ENCODE measurements at regions not wholly inside any gene's neighbourhood (a gene's known extent, or its start where the extent isn't known, plus 50 kb on each side); places are given as distances from the start of the nearest gene placed in this dataset.

- no peak for DNase-seq (ENCODE audit: low read depth)
Observed at GRCh38 chr6:27052731-27053082, 194.8 kb upstream of the PRSS16 start.

DNA sequence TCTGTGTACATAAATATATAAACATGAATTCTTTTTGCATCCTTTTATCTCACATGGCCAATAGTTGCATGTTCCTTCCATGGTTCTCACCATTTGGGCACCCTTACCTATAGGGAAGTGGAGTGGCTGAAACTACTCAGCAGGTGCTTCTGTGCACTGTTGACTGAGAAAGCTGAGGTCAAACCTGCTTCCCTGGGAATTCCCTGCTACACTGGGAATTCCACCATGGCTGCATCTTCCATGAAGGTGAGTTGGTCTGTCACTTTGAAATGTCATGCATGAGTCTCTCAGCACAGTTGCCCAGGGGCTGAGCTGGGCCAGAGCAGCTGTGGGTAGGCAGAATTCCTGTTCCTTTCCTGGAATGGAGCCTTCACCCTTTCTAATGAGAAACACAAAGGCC lies 193.8 kb upstream of the PRSS16 start:
- DNase-seq (ENCODE audit: low read depth), result no peak

DNA sequence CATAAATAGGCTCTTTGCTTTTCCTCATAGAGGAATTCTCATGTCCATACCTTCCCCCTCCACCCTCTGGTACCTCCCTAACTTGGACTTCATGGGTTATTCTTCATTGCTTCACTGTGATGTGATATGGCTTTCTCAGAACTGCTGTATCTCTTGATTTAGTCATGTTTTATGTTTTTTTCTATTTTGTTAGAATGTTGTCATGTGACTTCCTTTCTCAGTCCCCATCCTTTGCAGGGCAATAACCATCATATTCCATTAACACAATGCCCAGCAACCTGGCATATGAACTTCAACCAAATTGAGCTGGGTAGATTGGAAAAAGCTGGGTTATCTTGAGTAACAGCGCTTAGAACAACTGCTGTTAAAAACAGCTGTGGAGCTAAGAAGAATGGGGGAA lies 190.9 kb upstream of the PRSS16 start:
- DNase-seq (ENCODE audit: low read depth), result no peak

- no peak for DNase-seq (ENCODE audit: low read depth)
Observed at GRCh38 chr6:27059621-27060425, 187.7 kb upstream of the PRSS16 start.

GRCh38 chr6:27061235-27061993 lies 186.1 kb upstream of the PRSS16 start:
- no peak for DNase-seq (ENCODE audit: low read depth)

GRCh38 chr6:27062755-27063154 lies 184.7 kb upstream of the PRSS16 start:
- DNase-seq (ENCODE audit: low read depth), result no peak

- no peak for DNase-seq (ENCODE audit: low read depth)
Observed at GRCh38 chr6:27065183-27065582, 182.3 kb upstream of the PRSS16 start.

GRCh38 chr6:27066381-27066780 lies 181.1 kb upstream of the PRSS16 start:
- DNase-seq (ENCODE audit: low read depth), result no peak

- DNase-seq (ENCODE audit: low read depth), result no peak
Observed at GRCh38 chr6:27066802-27067201, 180.7 kb upstream of the PRSS16 start.

GRCh38 chr6:27073441-27073840 lies 174.1 kb upstream of the PRSS16 start:
- no peak for DNase-seq (ENCODE audit: low read depth)

DNA sequence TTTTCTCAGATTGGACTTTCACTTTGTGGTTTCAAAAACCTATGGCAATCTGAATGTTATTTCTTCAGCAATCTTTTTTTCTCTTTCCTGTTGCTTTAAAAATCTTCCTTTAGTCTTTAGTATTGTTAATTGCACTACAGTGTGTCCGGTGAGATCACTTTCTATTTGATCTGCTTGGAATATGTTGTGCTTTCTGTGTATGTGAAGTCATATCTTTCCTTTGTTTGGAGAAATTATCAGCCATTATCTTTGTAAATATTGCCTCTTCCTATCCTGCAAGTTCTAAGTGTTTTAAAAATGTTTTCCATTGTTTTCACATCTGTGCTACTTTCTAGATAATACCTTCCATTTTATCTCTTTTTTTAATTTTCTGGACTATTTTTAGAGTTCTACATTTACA lies 171.4 kb upstream of the PRSS16 start:
- DNase-seq (ENCODE audit: low read depth), result no peak

DNA sequence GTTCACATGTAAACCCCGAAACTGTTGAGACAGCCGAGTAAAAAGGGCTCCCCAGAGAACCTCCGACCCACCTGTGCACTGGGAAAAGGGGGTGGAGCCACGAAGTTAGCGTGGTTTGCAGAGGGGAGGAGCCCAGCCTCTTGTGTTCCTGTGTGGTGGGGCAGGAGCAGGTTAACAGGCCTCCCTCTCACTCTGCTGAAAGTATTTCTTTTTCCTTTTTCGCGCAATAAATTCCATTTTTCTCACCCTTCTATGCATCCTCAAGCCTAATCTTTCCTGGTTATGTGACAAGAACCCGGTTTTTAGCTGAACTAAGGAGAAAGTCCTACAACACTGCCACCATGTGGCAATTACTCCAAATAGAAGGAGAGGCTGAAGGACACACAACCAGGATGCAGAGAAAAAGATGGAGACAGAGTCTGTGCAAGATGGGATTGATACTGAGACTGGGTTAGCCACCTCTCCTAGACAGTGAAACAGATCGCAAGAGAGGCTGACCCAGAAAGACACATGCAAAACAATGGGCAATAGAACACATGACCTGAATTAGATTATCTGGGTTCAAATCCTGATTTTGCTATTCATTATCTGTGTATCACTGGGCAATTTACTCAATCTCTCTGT lies 168.7 kb upstream of the PRSS16 start:
- DNase-seq (ENCODE audit: low read depth), result peak; percentile 57

DNA sequence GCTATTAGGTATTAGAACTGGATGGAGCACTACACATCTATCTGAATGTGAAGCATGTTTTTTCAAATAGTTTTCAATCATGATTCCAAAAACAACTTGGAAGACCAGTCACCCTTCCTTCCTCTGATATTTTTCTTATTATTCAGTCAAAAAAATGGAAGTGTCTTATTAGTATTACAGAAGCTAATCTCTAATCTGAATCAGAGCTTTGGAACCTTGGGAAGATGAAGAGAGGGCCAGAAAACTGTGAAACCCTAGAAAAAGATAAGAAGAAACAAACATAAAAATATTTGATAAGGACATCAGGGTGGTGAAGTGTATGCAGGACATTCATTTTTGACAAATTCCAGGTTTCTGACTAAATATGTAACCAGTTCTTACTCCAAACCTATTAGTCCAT lies 166.3 kb upstream of the PRSS16 start:
- no peak for DNase-seq (ENCODE audit: low read depth)

DNA sequence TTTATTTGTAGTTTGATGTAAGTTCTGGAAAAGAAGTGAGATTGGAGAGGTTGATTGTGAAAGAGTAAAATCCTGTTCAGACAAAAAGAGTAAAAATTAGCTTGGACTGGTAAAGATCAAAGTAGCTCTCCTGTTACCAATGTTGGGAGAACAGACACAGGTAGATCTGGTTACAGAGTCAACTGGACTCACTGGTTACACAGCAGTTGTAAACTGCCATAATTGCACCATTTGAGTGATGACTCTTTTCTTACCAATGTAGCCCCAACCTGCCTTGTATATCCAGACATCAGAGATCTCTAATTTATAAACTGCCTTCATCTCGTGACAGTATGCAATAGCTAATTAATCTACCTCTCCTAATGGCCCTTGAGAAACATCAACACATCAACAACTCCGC lies 165.6 kb upstream of the PRSS16 start:
- DNase-seq (ENCODE audit: low read depth), result no peak

DNA sequence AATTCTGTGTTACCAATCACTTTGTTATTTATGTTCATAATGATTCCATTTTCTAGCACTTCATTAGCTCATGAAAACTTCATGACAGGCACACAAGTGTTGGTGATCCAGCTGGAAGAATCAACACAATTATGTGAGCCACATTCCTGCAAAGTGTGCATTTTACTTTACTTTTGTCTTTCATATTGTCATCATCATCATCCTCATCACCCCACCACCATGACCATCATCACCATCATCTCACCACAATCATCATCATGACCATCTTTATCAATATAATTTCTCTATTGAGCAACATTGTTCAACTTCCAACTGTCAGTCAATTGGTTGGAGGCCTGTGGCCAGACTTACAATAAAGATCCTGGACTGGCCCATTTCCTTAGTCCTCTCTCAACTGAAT lies 159.4 kb upstream of the PRSS16 start:
- no peak for DNase-seq (ENCODE audit: low read depth)

GRCh38 chr6:27091661-27092315 lies 155.7 kb upstream of the PRSS16 start:
- peak; percentile 86 for DNase-seq (ENCODE audit: low read depth)

- no peak for DNase-seq (ENCODE audit: low read depth)
Observed at GRCh38 chr6:27092316-27092692, 155.2 kb upstream of the PRSS16 start.

GRCh38 chr6:27095914-27096313 lies 151.6 kb upstream of the PRSS16 start:
- DNase-seq (ENCODE audit: low read depth), result no peak

- peak; percentile 68 for DNase-seq (ENCODE audit: low read depth)
Observed at GRCh38 chr6:27096834-27097511, 150.5 kb upstream of the PRSS16 start.

DNA sequence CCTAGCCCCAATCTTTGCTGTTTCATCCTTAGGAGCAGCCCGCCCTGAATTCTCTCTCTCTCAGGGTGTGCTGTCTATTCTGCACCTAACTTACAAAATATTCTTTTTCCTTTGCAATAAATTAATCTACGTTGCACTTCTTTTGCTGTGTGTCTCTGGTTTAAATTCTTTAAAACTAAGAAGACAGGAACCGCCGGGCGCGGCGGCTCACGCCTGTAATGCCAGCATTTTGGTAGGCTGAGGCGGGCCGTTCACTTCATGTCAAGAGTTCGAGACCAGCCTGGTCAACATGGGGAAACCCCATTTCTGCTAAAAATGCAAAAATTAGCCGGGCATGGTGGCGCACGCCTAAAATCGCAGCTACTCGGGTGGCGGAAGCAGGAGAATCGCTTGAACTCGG lies 148.5 kb upstream of the PRSS16 start:
- DNase-seq (ENCODE audit: low read depth), result no peak

DNA sequence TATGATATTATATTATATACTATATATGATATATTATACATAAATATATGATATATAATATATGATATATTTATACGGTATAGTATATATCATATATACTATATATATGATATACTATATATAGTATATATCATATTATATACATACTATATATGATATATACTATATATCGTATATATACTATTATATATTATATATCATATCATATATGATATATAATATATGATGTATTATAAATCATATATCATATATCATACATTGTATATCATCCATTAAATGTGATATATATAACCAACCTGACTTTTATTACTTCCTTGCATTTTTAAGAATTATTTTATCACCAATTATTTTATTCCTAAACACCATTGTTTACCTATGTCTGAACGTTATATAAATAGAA lies 146.6 kb upstream of the PRSS16 start:
- DNase-seq (ENCODE audit: low read depth), result no peak

- no peak for DNase-seq (ENCODE audit: low read depth)
Observed at GRCh38 chr6:27101824-27102223, 145.7 kb upstream of the PRSS16 start.

Data from fibroblast of gingiva (primary cell).